GM18858 (cell line): ENCODE measurements at regions not wholly inside any gene's neighbourhood (a gene's known extent, or its start where the extent isn't known, plus 50 kb on each side); places are given as distances from the start of the nearest gene placed in this dataset.
"Not testable (repeated sequence)": the region's sequence is repeated elsewhere in the genome, so short reads cannot be mapped to it uniquely, and the experiment has no call there.

Experiments used
- ATAC-seq: cut with Tn5 transposase; IDR thresholded peaks from one replicate; pipeline ENCODE4 v1.9.1; 2021; ENCODE audit not compliant: unreplicated experiment

GRCh38 chr4:95898226-95898625 is 58.3 kb downstream of the PDHA2 start:
- peak; percentile 87 for ATAC-seq

- no peak for ATAC-seq
Measured at GRCh38 chr4:95909211-95909610, 69.3 kb downstream of the PDHA2 start.

- no peak for ATAC-seq
Measured at GRCh38 chr4:95910749-95911148, 70.9 kb downstream of the PDHA2 start.

GRCh38 chr4:95921470-95921869 is 81.6 kb downstream of the PDHA2 start:
- no peak for ATAC-seq

- ATAC-seq, result no peak
Measured at GRCh38 chr4:95929448-95930064, 89.7 kb downstream of the PDHA2 start.

- ATAC-seq, result no peak
Measured at GRCh38 chr4:95939141-95939540, 99.2 kb downstream of the PDHA2 start.

GRCh38 chr4:95949136-95949765 is 109.4 kb downstream of the PDHA2 start:
- ATAC-seq, result no peak

- no peak for ATAC-seq
Measured at GRCh38 chr4:95949808-95950207, 109.9 kb downstream of the PDHA2 start.

GRCh38 chr4:95952538-95952937 is 112.6 kb downstream of the PDHA2 start:
- ATAC-seq, result not testable (repeated sequence)

GRCh38 chr4:95956094-95956493 is 116.2 kb downstream of the PDHA2 start:
- no peak for ATAC-seq

GRCh38 chr4:95957054-95957453 is 117.2 kb downstream of the PDHA2 start:
- ATAC-seq, result no peak

GRCh38 chr4:95957759-95958158 is 117.9 kb downstream of the PDHA2 start:
- no peak for ATAC-seq

- ATAC-seq, result no peak
Measured at GRCh38 chr4:95959182-95959581, 119.3 kb downstream of the PDHA2 start.

GRCh38 chr4:95959633-95960032 is 119.7 kb downstream of the PDHA2 start:
- no peak for ATAC-seq

- no peak for ATAC-seq
Measured at GRCh38 chr4:95963456-95963855, 123.6 kb downstream of the PDHA2 start.

- no peak for ATAC-seq
Measured at GRCh38 chr4:95979961-95980876, 140.3 kb downstream of the PDHA2 start.

- ATAC-seq, result no peak
Measured at GRCh38 chr4:95980877-95981360, 141.0 kb downstream of the PDHA2 start.

- no peak for ATAC-seq
Measured at GRCh38 chr4:95981591-95981990, 141.7 kb downstream of the PDHA2 start.

- ATAC-seq, result no peak
Measured at GRCh38 chr4:95982516-95982915, 142.6 kb downstream of the PDHA2 start.

- no peak for ATAC-seq
Measured at GRCh38 chr4:95984081-95984480, 144.2 kb downstream of the PDHA2 start.

GRCh38 chr4:95985051-95985450 is 145.2 kb downstream of the PDHA2 start:
- peak; percentile 69 for ATAC-seq
